ENCODE measurements at regions not wholly inside any gene's neighbourhood (a gene's known extent, or its start where the extent isn't known, plus 50 kb on each side); places are given as distances from the start of the nearest gene placed in this dataset.

- no peaks in the 10 kb centered on the region for H3K36me3 Mint-ChIP-seq (ENCODE audit: insufficient read depth, unreplicated experiment)
- ChIA-PET POLR2A (no interaction called here), CTCF (no interaction called here)
- no peak for TF ChIP-seq CTCF (IDR thresholded peaks at IDR 0.05; ENCODE audit: unreplicated experiment)
- H3K4me1 Mint-ChIP-seq (ENCODE audit: insufficient read depth, unreplicated experiment), result no peaks in the 10 kb centered on the region
- DNase-seq (ENCODE audit: unreplicated experiment), result peak; percentile 51
- H3K9me3 Mint-ChIP-seq (ENCODE audit: unreplicated experiment), result peaks cover 4% of the 10 kb centered on the region
- H3K27me3 Mint-ChIP-seq (ENCODE audit: insufficient read depth, unreplicated experiment), result no peaks in the 10 kb centered on the region
- no peak overlapping the region for H3K4me3 Mint-ChIP-seq (ENCODE audit: unreplicated experiment)
- intact Hi-C loops (cut with micrococcal nuclease), result no loop called here
- BruUV-seq (replicated peaks), result no TSS peak
- no peak overlapping the region for H3K27ac Mint-ChIP-seq (ENCODE audit: low read depth, unreplicated experiment)
These were observed 173.2 kb upstream of the ZNF804A start for GRCh38 chr2:184425083-184425482.

DNA sequence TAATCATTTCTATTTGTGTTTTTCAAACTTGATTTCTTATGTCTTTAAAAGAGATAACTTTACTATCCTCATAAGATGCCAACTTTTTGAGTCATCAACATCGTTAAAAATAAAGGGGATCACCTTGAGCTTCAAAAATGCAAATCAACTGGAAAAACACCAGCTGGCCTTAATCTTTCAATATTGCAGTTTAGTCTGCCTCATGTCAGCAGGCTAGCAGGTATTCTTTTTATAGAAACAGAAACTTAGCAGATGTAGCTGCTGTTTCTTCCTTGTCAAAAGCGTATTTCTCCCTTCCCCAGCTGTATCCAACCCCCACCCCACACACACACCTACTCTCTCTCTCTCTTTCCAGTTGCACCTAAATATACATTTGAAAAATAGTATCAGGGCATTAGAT, 154.1 kb upstream of the ZNF804A start:
- DNase-seq (ENCODE audit: unreplicated experiment), result no peak
- H3K27ac Mint-ChIP-seq (ENCODE audit: low read depth, unreplicated experiment), result no peak overlapping the region
- CTCF ChIA-PET, result interaction anchor here (0.6 to 0.7 kb wide), 2 partner anchors 33 to 107 kb away, joined by 3 read pairs; no protein-coding TSS in a partner anchor
- H3K27me3 Mint-ChIP-seq (ENCODE audit: insufficient read depth, unreplicated experiment), result no peaks in the 10 kb centered on the region
- BruUV-seq (replicated peaks), result no TSS peak
- no peak overlapping the region for H3K4me3 Mint-ChIP-seq (ENCODE audit: unreplicated experiment)
- TF ChIP-seq CTCF (IDR thresholded peaks at IDR 0.05; ENCODE audit: unreplicated experiment), result no peak
- no peaks in the 10 kb centered on the region for H3K9me3 Mint-ChIP-seq (ENCODE audit: unreplicated experiment)
- no peaks in the 10 kb centered on the region for H3K36me3 Mint-ChIP-seq (ENCODE audit: insufficient read depth, unreplicated experiment)
- H3K4me1 Mint-ChIP-seq (ENCODE audit: insufficient read depth, unreplicated experiment), result no peaks in the 10 kb centered on the region
- intact Hi-C loops (cut with micrococcal nuclease), result no loop called here
- POLR2A ChIA-PET, result interaction anchor here (0.8 kb wide), 1 partner anchor 418 kb away, joined by 4 read pairs; no protein-coding TSS in a partner anchor

DNA sequence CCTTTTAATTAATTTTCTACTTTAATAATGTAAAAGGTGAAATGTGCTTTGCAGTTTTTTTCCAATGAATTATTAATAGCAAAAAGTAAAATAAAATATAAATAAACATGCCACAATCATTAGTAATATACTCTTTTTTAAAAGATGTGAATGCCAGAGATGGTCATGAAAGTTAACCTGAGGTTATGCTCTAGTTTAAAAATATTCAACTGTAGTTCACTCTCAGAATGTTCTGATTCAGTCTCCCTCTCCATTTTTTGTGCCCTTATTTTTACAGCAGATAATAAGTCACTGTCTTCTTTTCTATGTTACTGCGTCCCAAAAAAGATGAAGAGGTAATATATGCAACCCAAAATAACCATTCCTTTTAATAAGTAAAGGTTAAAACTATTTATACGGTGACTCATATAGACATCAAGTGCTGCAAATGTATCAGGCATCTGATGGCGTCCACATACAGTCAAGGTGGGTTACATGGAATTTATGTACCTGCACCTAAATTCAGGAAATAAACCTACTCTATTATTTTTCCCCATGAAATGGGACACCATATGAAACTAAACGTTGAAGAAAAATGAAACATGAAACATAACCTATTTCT, 153.6 kb upstream of the ZNF804A start:
- no peak for DNase-seq (ENCODE audit: unreplicated experiment)
- H3K4me3 Mint-ChIP-seq (ENCODE audit: unreplicated experiment), result no peak overlapping the region
- no peaks in the 10 kb centered on the region for H3K4me1 Mint-ChIP-seq (ENCODE audit: insufficient read depth, unreplicated experiment)
- no peaks in the 10 kb centered on the region for H3K27me3 Mint-ChIP-seq (ENCODE audit: insufficient read depth, unreplicated experiment)
- ChIA-PET CTCF (interaction anchor here (0.6 to 0.7 kb wide), 2 partner anchors 33 to 107 kb away, joined by 3 read pairs; no protein-coding TSS in a partner anchor), POLR2A (interaction anchor here (0.8 kb wide), 1 partner anchor 418 kb away, joined by 4 read pairs; no protein-coding TSS in a partner anchor)
- no peaks in the 10 kb centered on the region for H3K36me3 Mint-ChIP-seq (ENCODE audit: insufficient read depth, unreplicated experiment)
- no TSS peak for BruUV-seq (replicated peaks)
- TF ChIP-seq CTCF (IDR thresholded peaks at IDR 0.05; ENCODE audit: unreplicated experiment), result no peak
- H3K9me3 Mint-ChIP-seq (ENCODE audit: unreplicated experiment), result no peaks in the 10 kb centered on the region
- no peak overlapping the region for H3K27ac Mint-ChIP-seq (ENCODE audit: low read depth, unreplicated experiment)
- intact Hi-C loops (cut with micrococcal nuclease), result no loop called here

GRCh38 chr2:184449760-184450159, 148.6 kb upstream of the ZNF804A start:
- H3K27ac Mint-ChIP-seq (ENCODE audit: low read depth, unreplicated experiment), result no peak overlapping the region
- BruUV-seq (replicated peaks), result no TSS peak

More at GRCh38 chr2:184449760-184450159, 148.6 kb upstream of the ZNF804A start:
- intact Hi-C loops (cut with micrococcal nuclease), result no loop called here
- DNase-seq (ENCODE audit: unreplicated experiment), result no peak
- no peaks in the 10 kb centered on the region for H3K27me3 Mint-ChIP-seq (ENCODE audit: insufficient read depth, unreplicated experiment)
- TF ChIP-seq CTCF (IDR thresholded peaks at IDR 0.05; ENCODE audit: unreplicated experiment), result no peak
- no peaks in the 10 kb centered on the region for H3K9me3 Mint-ChIP-seq (ENCODE audit: unreplicated experiment)
- H3K4me3 Mint-ChIP-seq (ENCODE audit: unreplicated experiment), result no peak overlapping the region
- H3K4me1 Mint-ChIP-seq (ENCODE audit: insufficient read depth, unreplicated experiment), result no peaks in the 10 kb centered on the region
- no peaks in the 10 kb centered on the region for H3K36me3 Mint-ChIP-seq (ENCODE audit: insufficient read depth, unreplicated experiment)
- POLR2A ChIA-PET, result no interaction called here
- CTCF ChIA-PET, result no interaction called here

All from MCF 10A (cell line).